HG03558 (cell line): ENCODE measurements at regions not wholly inside any gene's neighbourhood (a gene's known extent, or its start where the extent isn't known, plus 50 kb on each side); places are given as distances from the start of the nearest gene placed in this dataset.
"Not testable (repeated sequence)": the region's sequence is repeated elsewhere in the genome, so short reads cannot be mapped to it uniquely, and the experiment has no call there.

ENCODE experiments used
- ATAC-seq: cut with Tn5 transposase; IDR thresholded peaks from one replicate; pipeline ENCODE4 v1.9.1; 2021; ENCODE audit warnings: moderate number of reproducible peaks; ENCODE audit not compliant: unreplicated experiment; ENCODE audit errors: extremely low read depth

DNA sequence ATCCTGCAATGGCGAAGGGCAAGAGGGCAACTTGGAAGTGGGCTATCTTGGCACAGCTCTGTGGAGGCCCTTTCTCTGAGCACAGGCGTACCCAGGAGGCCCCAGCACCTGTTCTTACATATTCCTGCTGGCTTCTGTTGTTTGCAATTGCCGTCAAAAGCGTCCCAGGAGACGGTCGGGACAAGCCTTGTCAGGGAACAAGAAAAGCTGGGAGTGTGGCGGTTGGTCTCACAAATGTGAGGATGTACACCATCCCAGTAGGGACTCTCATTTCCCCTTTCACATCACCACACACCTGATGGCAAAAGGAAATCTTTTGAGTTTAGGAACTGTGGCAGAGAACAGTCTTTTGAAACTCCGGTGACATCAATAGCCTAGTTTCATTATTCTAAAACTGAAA, 94.7 kb upstream of the EFEMP1 start:
- ATAC-seq: no peak

DNA sequence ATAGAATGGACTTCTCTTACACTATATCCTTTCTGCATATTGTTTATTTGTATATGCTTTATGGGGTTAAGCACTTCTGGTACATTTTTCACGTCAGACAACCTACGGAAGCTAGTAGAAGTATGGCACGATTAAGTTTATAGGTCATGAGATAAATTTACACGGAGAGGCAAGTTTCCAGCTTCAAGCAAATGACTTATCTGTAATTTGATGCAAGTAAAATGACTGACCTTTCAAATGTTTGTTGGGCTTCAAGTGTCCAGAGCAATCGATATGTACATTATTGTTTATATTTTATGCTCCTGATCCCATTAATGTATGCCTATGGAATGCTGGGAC, 97.5 kb upstream of the EFEMP1 start:
- ATAC-seq: no peak

GRCh38 chr2:56021579-56021978, 98.0 kb upstream of the EFEMP1 start:
- no peak for ATAC-seq

DNA sequence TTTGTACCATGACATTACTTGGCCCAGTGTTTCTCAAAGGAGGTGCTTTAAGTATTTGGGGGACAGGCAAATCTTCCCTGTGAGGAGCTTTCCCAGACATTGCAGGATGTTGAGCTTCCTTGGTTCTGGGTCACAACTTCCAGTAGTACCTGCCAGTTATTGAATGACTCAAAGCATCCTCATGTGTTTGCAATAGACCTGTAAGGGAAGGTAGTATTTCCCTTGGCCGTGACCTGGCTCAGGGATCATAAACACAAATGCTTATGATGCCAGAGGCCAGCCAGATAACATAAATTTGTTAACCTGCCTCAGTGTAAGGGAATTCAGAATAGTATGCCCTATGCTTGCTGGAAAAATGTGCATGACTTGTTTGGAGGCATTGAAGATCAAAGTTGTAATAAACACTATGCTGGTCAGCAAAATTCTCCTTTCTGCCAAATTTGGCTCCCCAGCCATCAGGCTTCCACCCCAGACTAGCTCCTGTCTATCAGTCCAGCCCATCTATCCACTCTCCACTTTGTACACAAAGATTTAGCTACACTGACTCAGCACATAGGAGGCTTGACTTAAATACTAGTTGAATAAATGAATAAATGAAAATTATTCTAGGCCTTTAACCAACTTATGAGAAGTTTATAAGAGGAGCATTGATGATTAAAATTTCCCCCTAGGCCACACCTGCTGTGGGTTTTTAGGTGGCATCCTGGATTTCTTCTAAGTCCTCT, 102.0 kb upstream of the EFEMP1 start:
- no peak for ATAC-seq

- no peak for ATAC-seq
Measured at GRCh38 chr2:56026828-56027227, 103.2 kb upstream of the EFEMP1 start.

- no peak for ATAC-seq
Measured at GRCh38 chr2:56030062-56030461, 106.5 kb upstream of the EFEMP1 start.

GRCh38 chr2:56030901-56031300, 107.3 kb upstream of the EFEMP1 start:
- ATAC-seq: no peak

DNA sequence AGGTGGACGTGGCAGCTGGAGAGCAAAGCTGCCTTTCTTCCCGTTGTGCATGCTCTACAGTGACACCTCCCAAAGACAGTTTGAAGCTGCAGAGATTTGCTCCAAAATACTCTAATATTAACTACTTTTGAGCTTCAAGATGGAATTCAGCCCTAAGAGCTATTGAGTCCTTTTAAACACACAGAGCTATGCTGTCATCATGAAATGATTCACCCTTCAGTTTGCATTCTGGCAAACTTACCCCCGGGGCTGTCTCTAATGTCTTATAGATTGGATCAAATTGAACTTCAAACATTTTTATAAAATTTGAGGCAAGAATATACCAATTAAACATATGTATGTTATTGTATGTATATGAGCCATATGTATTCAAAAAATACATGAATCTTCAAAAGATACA, 110.7 kb upstream of the EFEMP1 start:
- ATAC-seq: no peak

DNA sequence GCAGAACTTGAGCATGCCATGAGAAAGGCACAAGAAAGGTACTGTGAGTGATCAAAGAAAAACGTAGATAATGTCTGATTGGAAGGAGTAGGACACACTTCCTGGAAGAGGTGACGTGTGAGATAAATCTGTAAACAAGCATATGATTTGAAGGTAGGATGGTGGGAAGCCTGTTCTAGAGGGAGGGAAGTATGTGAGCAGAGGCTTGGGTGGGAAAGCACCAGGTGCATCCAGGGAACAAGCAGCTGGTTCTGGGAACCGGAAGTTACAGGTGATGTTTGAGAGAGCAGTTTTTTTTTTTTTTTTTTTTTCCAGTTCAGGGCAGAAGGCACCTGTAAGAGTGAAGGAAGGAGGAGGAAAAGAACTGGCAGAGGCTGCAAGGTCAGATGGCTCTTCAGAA, 116.6 kb upstream of the EFEMP1 start:
- ATAC-seq: no peak

DNA sequence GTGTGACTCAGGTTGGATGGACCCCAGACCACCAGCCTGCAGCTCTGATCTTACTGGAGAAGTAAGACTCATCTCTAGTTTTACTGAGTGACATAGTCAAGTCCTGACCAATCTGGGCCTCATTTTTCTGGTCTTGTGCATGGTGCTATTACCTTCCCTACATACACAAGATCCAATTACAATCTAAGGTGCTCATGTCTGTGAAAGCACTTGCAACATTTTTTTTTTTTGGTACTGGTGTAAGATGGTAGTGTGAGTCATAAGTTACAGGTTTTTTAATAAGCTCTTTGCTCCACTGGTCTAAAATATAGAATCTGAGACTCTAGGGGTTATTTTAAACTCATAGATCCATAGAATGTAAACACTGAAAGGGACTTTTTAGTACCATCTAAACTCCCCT, 117.3 kb upstream of the EFEMP1 start:
- ATAC-seq: no peak

GRCh38 chr2:56047136-56047535, 123.6 kb upstream of the EFEMP1 start:
- no peak for ATAC-seq

DNA sequence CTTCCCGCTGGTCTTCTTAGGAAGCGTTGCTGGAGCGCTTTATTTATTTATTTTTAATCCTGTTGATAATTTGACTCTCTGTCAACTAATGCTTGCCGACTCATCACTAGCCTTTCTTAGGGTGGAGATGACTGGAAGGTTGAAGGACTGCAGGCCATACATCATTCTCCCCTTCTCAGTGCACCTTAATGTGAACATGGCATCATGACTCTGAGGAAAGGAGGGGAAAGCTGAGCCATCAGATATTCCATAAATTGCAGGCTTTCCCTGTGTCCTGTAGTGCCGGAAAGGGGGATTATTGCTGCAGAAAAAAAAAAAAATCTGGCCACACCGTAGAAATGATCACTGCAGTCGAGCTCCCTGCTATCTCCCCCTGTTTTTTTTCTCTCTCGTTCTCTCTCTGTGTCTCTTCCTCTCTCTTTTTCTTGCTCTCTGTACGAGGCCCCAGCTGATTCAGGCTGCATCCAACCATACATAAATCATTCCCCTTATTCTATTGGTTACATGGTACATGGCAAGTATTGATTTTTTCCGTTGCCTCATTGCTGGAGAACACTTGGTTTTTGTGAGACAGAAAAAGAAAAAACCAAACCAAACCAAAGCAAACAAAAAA, 125.8 kb upstream of the EFEMP1 start:
- ATAC-seq: no peak

- no peak for ATAC-seq
Measured at GRCh38 chr2:56053679-56054078, 130.1 kb upstream of the EFEMP1 start.

DNA sequence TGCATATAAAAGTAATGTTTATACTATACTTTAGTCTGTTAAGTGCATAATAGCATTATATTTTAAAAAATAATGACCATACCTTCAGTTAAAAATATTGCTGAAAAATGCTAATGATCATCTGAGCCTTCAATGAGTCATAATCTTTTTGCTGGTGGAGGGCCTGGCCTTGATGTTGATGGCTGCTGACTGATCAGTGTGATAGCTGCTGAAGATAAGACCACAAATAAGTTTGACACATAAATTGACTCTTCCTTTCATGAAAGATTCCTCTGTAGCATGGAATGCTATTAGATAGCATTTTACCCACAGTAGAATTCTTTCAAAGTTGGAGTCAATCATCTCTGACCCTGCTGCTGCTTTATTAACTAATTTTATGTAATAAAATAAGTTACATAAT, 128.4 kb upstream of the CCDC85A start:
- no peak for ATAC-seq

DNA sequence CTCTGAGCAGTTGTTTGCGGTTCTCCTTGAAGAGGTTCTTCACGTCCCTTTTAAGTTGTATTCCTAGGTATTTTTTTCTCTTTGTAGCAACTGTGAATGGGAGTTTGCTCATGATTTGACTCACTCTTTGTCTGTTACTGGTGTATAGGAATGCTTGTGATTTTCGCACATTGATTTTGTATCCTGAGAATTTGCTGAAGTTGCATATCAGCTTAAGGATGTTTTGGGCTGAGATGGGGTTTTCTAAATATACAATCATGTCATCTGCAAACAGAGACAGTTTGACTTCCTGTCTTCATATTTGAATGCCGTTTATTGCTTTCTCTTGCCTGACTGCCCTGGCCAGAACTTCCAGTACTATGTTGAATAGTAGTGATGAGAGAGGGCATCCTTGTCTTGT, 122.5 kb upstream of the CCDC85A start:
- ATAC-seq: not testable (repeated sequence)

DNA sequence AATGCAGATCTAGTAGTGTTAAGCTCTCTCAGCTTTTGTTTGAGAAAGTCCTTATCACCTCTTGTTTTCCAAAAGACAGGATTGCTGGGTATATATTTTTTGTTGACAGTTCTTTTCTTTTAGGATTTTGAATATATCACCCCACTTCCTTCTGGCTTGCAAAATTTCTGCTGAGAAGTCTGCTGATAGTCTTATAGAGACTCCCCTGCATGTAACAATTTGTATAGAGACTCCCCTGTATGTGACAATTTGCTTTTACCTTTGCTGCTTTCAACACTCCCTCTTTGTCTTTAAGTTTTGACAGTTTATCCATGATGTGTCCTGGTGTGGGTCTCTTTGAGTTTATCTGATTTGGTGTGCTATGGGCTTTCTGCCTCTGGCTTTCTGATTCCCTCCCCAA, 115.0 kb upstream of the CCDC85A start:
- ATAC-seq: no peak

DNA sequence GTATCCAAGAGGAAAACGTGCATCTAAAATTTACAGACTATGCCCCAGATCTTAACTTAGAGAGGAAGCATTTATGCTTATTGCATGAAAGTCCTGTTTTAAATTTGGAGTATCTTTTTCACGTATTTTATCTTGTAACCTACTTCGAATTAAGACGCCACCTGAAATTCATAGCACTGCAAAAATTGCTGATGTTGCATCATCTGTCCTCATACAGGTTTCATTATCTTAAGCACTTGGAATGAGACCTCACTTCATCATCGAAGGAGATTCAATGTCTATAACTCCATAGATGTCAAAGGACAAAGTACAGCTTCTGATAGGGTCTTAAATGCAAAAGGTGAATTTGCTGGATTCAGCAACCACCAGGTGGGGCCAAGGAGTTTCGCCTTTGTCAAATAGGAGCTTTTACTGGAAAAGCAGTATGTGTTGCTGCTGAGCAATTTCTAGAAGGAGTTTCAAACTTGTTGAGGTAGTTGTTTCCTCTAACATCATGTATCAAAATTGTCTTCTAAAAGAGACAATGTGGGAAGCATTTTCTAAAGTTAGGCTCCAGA, 106.4 kb upstream of the CCDC85A start:
- no peak for ATAC-seq

GRCh38 chr2:56082665-56083064, 101.1 kb upstream of the CCDC85A start:
- no peak for ATAC-seq

- no peak for ATAC-seq
Measured at GRCh38 chr2:56084111-56084901, 99.5 kb upstream of the CCDC85A start.

GRCh38 chr2:56086336-56086735, 97.5 kb upstream of the CCDC85A start:
- no peak for ATAC-seq

DNA sequence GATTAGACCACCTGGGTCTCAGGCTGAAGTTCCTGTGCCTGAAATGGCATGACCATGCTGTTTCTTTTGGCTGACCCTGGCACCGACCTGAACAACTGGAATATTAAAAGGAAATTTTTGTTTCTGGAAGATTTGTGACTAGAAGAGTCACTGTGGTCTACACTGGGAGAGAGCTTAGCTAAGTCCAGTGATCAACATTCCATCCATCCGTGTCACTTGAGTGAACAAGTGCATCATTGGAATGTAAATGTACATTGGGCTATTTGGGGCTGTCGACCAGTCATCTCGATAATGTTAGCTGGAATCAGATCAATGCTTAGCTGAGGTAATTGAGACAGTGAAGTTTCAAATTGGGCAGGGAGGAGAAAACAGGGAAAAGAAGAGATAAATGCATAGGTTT, 95.4 kb upstream of the CCDC85A start:
- no peak for ATAC-seq
